ENCODE measurements at regions not wholly inside any gene's neighbourhood (a gene's known extent, or its start where the extent isn't known, plus 50 kb on each side); places are given as distances from the start of the nearest gene placed in this dataset.

GRCh38 chr12:125989696-125990095 lies 924.5 kb downstream of the AACS start:
- TF ChIP-seq MYC (IDR thresholded peaks at IDR 0.05; ENCODE audit: low read depth, low read length) (no peak), POLR2A (IDR thresholded peaks at IDR 0.05; ENCODE audit: low read depth, low read length) (no peak), EZH2 (IDR thresholded peaks at IDR 0.05; ENCODE audit: borderline replicate concordance, low read depth, low read length, severe bottlenecking) (no peak), POLR2AphosphoS5 (IDR thresholded peaks at IDR 0.05; ENCODE audit: insufficient read depth, low read depth, low read length) (no peak), JUN (IDR thresholded peaks at IDR 0.05; ENCODE audit: borderline replicate concordance, insufficient read depth, insufficient read length, low read depth) (no peak), GATA2 (IDR thresholded peaks at IDR 0.05; ENCODE audit: insufficient read depth, insufficient read length, low read depth, low read length) (no peak)
- TF ChIP-seq, protein P1, sequence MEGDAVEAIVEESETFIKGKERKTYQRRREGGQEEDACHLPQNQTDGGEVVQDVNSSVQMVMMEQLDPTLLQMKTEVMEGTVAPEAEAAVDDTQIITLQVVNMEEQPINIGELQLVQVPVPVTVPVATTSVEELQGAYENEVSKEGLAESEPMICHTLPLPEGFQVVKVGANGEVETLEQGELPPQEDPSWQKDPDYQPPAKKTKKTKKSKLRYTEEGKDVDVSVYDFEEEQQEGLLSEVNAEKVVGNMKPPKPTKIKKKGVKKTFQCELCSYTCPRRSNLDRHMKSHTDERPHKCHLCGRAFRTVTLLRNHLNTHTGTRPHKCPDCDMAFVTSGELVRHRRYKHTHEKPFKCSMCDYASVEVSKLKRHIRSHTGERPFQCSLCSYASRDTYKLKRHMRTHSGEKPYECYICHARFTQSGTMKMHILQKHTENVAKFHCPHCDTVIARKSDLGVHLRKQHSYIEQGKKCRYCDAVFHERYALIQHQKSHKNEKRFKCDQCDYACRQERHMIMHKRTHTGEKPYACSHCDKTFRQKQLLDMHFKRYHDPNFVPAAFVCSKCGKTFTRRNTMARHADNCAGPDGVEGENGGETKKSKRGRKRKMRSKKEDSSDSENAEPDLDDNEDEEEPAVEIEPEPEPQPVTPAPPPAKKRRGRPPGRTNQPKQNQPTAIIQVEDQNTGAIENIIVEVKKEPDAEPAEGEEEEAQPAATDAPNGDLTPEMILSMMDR (IDR thresholded peaks at IDR 0.05; ENCODE audit: extremely low read depth in 1 of 2, insufficient read depth in 1 of 2, low read depth in 1 of 2, low read length in 2 of 2), result no peak

All from endothelial cell of umbilical vein (primary cell).